GM12892 (cell line): ENCODE measurements at regions not wholly inside any gene's neighbourhood (a gene's known extent, or its start where the extent isn't known, plus 50 kb on each side); places are given as distances from the start of the nearest gene placed in this dataset.

Experiments used
- DNase-seq: peaks from one replicate; pipeline ENCODE4 v3.0.0; 2011; ENCODE audit not compliant: insufficient read length
- FAIRE-seq: peaks from 2 replicates; lab custom pipeline; 2011; peaks lifted over from hg19 to GRCh38; lab: Jason Lieb, UNC
- POLR2A ChIP-seq: IDR thresholded peaks from 2 replicates; pipeline ENCODE4 v1.6.1; 2011; ENCODE audit warnings: low read depth, low read length, control low read depth
- POLR2AphosphoS5 ChIP-seq: IDR thresholded peaks from 2 replicates; pipeline ENCODE4 v1.6.1; 2011; ENCODE audit warnings: low read depth, low read length, control low read depth
- TAF1 ChIP-seq: IDR thresholded peaks from 2 replicates; pipeline ENCODE4 v1.6.1; 2011; ENCODE audit warnings: low read depth, mild to moderate bottlenecking, control low read depth, low read length, borderline replicate concordance

DNA sequence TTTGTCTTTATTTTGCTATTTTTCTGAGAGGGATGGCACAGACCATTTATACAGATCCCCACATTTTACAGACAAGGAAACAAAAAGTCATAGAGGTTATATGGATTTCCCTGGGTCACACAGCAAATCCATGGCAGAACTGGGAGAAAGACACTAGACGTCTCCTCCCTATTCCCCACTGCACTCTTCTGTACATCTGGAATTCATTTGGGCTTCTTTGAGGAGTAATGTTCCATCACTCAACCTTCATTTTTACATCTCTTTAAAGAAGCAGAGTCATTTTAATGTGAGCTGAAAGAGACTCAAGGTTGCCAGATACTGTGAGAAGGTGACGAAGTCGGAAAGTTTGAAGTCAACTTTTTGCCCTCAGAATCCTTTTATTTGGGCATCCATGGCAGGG is 207.3 kb downstream of the OTOR start:
- FAIRE-seq (no peak), DNase-seq (no peak)
- TF ChIP-seq TAF1 = no peak
- no peak for TF ChIP-seq POLR2AphosphoS5
- TF ChIP-seq POLR2A = no peak

- DNase-seq (no peak), FAIRE-seq (no peak)
- TF ChIP-seq POLR2A (no peak), POLR2AphosphoS5 (no peak), TAF1 (no peak)
These were observed 207.8 kb downstream of the OTOR start for GRCh38 chr20:16955971-16956370.

DNA sequence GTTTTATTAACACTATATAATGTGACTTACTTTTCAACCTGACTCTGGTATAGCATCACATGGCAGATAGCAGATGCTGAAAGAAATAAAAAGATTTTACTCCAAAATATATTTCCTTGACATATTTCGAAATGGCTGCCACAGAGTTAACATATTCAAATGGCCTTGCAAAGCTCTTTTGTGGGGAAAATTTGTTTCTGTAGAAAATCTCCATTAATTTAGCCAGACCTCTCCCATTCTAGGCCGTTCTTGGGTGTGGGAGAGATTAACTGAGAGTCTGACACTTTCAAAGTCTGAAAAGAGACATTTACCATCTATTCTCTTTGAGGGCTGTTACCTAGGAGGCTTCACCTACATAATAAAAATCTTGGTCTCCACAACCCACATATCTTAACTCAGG is 217.2 kb downstream of the OTOR start:
- TF ChIP-seq TAF1 = no peak
- no peak for DNase-seq

DNA sequence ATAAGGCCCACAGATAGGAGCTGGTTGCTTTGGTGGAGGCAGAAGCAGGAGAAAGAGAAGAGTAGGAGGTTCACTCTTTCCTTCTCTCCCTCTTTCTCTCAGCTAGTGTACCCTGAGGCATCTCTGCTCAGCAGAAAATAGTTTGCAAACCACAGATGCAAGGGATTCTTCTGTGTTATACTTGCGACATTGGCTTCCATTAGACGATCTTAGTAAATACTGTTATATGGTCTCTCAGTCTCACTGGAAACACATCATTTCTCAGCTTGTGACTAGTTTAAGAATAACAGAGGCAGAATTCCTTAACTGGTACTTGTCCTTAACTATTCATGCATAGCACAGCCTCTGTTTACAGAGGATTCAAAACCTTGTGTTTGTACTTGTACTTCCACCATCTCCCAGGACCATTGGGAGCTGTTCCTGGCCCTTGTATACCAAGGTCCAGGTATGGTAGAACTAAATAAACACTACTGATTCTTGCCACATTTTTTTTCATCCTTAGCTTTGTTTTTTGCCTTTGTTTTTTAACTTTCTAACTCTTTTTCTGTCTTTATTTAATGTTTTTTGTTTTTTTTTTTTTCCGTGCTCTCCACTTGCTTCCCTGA is 218.2 kb downstream of the OTOR start:
- DNase-seq (no peak), FAIRE-seq (no peak)
- TF ChIP-seq POLR2AphosphoS5 (no peak), TAF1 (no peak), POLR2A (no peak)

More for the DNA sequence above, 217.2 kb downstream of the OTOR start:
- FAIRE-seq = no peak

DNA sequence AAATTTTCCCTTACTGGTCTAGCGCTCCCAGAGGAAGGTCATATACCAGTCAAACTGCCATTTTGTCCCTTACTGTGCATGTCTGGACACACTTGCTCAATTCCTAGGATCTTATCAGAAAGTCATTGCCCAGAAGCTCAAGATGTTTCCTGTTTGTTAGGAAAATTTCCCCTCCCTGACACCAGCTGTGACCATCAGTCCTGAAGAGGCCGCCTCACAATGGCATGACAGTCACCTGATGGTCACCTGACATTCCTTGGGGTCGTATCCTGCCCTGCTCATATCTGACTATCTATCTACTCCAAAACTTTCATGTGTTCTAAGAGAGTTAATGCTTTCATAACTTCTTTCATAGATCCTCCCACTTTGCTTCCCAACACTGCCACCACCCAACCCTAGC is 219.9 kb downstream of the OTOR start:
- no peak for DNase-seq
- no peak for FAIRE-seq
- TF ChIP-seq POLR2AphosphoS5 (no peak), POLR2A (no peak), TAF1 (no peak)

DNA sequence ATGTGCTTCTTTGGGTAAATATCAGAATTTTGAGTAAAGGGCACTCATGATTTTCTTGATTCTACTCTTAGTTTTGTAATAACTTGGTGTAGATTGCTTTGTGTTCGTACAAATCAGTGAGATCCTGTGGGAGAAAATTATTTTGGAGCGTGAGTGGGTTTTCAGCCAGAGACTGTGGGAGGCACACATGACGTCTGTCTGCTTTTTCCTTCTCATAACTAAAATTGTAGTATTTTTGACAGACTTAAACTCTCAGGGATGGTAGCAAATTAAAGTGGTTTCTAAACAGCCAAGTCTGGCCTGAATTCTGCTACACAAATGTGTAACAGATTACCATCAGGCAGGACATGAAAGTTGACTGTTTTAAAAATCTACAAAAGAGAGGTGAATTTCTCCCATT is 222.6 kb downstream of the OTOR start:
- no peak for FAIRE-seq
- no peak for TF ChIP-seq POLR2A
- TF ChIP-seq TAF1 = no peak
- TF ChIP-seq POLR2AphosphoS5 = no peak

GRCh38 chr20:16974080-16974854 is 226.1 kb downstream of the OTOR start:
- TF ChIP-seq POLR2AphosphoS5 = no peak
- FAIRE-seq (no peak), DNase-seq (no peak)

More for the DNA sequence above, 222.6 kb downstream of the OTOR start:
- no peak for DNase-seq

DNA sequence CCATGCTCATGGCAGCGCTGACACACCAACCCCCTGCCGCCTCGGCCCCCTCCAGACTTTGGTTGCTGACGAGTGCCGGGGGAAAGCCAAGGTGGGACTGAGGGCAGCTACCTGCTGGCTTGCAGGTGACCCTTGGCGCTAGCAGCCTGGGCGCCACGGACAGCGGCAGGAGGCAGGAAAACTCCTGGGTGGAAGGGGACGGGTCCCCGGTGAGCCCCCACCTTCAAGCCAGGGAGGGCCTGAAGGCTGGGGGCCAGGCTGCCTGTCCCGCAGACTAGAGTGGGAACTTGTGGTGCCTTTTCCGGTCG is 226.7 kb downstream of the OTOR start:
- DNase-seq (no peak), FAIRE-seq (no peak)
- TF ChIP-seq POLR2AphosphoS5 (no peak), TAF1 (no peak), POLR2A (no peak)

GRCh38 chr20:16975682-16976081 is 227.5 kb downstream of the OTOR start:
- FAIRE-seq (no peak), DNase-seq (no peak)
- TF ChIP-seq TAF1 (no peak), POLR2A (no peak), POLR2AphosphoS5 (no peak)

DNA sequence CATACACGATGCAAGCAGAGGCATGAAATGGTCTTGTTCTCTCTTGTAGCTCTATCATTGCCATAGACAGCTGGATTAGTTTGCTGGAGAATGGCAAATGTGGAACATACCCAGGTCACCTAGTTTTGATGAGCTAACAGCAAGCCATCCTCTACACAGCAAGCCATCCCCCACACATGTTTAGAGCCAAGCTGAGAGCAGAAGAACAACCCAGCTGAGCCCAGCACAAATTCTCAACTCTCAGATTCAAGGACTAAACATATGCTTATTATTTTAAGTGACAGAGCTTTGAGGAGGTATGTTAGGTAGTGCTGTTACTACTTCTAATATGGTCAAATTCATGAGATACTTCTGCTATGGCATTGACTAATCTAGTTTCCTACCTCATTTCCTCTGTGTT is 230.3 kb downstream of the OTOR start:
- no peak for FAIRE-seq
- TF ChIP-seq POLR2AphosphoS5 (no peak), TAF1 (no peak), POLR2A (no peak)

GRCh38 chr20:16982091-16982726 is 234.1 kb downstream of the OTOR start:
- no peak for DNase-seq
- FAIRE-seq = no peak
- TF ChIP-seq TAF1 (no peak), POLR2AphosphoS5 (no peak), POLR2A (no peak)

More for the DNA sequence above, 230.3 kb downstream of the OTOR start:
- DNase-seq = no peak

DNA sequence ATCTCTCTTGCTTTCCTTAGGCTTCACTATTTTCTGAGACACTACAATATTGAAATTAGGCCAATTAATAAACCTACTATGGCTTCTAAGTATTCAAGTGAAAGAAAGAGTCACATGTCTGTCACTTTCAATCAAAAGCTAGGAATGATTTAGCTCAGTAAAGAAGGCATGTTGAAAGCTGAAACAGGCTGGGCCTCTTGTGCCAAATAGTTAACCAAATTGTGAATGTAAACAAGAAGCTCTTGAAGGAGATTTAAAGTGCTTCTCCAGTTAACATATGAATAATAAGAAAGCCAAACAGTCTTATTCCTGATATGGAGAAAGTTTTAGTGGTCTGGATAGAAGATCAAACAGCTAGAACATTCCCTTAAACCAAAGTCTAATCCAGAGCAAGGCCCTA is 236.3 kb downstream of the OTOR start:
- no peak for DNase-seq
- no peak for TF ChIP-seq POLR2A
- TF ChIP-seq POLR2AphosphoS5 = no peak
- TF ChIP-seq TAF1 = no peak
- FAIRE-seq = no peak
